GM12878 (cell line): ENCODE measurements at regions not wholly inside any gene's neighbourhood (a gene's known extent, or its start where the extent isn't known, plus 50 kb on each side); places are given as distances from the start of the nearest gene placed in this dataset.

Experiments used
- ATAC-seq: fragments of 200-7000 bp; cut with Tn5 transposase; 3 replicates; pipeline ENCODE4 v1.9.1; 2020; ENCODE audit warnings: mild to moderate bottlenecking, moderate library complexity
- BruUV-seq: library from RNA; stranded (reverse); fragments of 400-500 nt; replicated peaks from 2 replicates; lab custom pipeline; 2021; lab: Mats Ljungman, UMichigan
- CTCF ChIA-PET: fragments of 300-600 bp; sonication (Branson Sonifier 250); formaldehyde crosslinking; extraction: SDS; loops from one replicate; lab custom pipeline; 2021; ENCODE audit warnings: inconsistent platforms; lab: Yijun Ruan, JAX
- POLR2A ChIA-PET: fragments of 350-600 bp; formaldehyde crosslinking; extraction: SDS; loops from one replicate; lab custom pipeline; 2021; ENCODE audit warnings: inconsistent platforms; lab: Charles Lee
- RAD21 ChIA-PET: fragments of 300-600 bp; sonication (Branson Sonifier 250); formaldehyde crosslinking; loops from one replicate; lab custom pipeline; 2023; ENCODE audit warnings: antibody characterized with exemption; ENCODE audit not compliant: unreplicated experiment; lab: Charles Lee
- SMC1A ChIA-PET: fragments of 300-600 bp; sonication (Branson Sonifier 250); formaldehyde crosslinking; loops from one replicate; lab custom pipeline; 2023; ENCODE audit not compliant: unreplicated experiment, uncharacterized antibody; lab: Charles Lee
- DNase-seq: peaks from one replicate; pipeline ENCODE4 v3.0.0-alpha.2; 2011; ENCODE audit warnings: low read depth, low spot score
- FAIRE-seq: peaks from 3 replicates; lab custom pipeline; 2011; peaks lifted over from hg19 to GRCh38; lab: Jason Lieb, UNC
- H2AFZ ChIP-seq: 2 replicates; pipeline ENCODE4 v1.6.0; 2011; ENCODE audit warnings: low read depth, low read length, control low read depth; ENCODE audit not compliant: control insufficient read depth
- H3K27ac ChIP-seq: 2 replicates; pipeline ENCODE4 v1.5.1; 2011; ENCODE audit warnings: control low read depth; ENCODE audit not compliant: control insufficient read depth, insufficient read depth
- H3K27me3 ChIP-seq, 2 experiments: replicated peaks in 1 of 2; 2 replicates each; pipeline versions ENCODE4 v1.6.0 to v1.6.1; 2011; ENCODE audit warnings: low read length in 1 of 2; ENCODE audit not compliant: control insufficient read depth in 2 of 2, insufficient read depth in 2 of 2
- H3K36me3 ChIP-seq, 2 experiments: 2 replicates each; pipeline ENCODE4 v1.5.1; 2011; ENCODE audit warnings: low read length in 1 of 2; ENCODE audit not compliant: control insufficient read depth in 2 of 2, insufficient read depth in 2 of 2
- H3K4me1 ChIP-seq: 2 replicates; pipeline ENCODE4 v1.6.1; 2011; ENCODE audit warnings: mild to moderate bottlenecking, low read length, moderate library complexity, mixed read lengths; ENCODE audit not compliant: control insufficient read depth, insufficient read depth
- H3K4me2 ChIP-seq: 2 replicates; pipeline ENCODE4 v1.6.0; 2011; ENCODE audit warnings: control low read depth; ENCODE audit not compliant: control insufficient read depth, insufficient read depth
- H3K4me3 ChIP-seq: fragments of 200-600 bp; sonication (generic); 2 replicates; pipeline ENCODE4 v1.5.1; 2016
- H3K79me2 ChIP-seq: 2 replicates; pipeline ENCODE4 v1.6.0; 2011; ENCODE audit warnings: low read length; ENCODE audit not compliant: control insufficient read depth, insufficient read depth
- H3K9ac ChIP-seq: 2 replicates; pipeline ENCODE4 v1.8.0; 2011; ENCODE audit warnings: low read length, control low read depth, mixed read lengths; ENCODE audit not compliant: control insufficient read depth, insufficient read depth
- H3K9me3 ChIP-seq: replicated peaks from 3 replicates; pipeline ENCODE4 v1.5.1; 2011; ENCODE audit warnings: mild to moderate bottlenecking, low read length; ENCODE audit not compliant: control insufficient read depth, insufficient read depth
- H4K20me1 ChIP-seq: 2 replicates; pipeline ENCODE4 v1.6.0; 2011; ENCODE audit not compliant: control insufficient read depth, insufficient read depth
- CHD2 ChIP-seq: IDR thresholded peaks from 2 replicates; pipeline ENCODE4 v1.6.1; 2011; ENCODE audit warnings: low read depth, low read length, improper control_type of control experiment, borderline replicate concordance
- CUX1 ChIP-seq: IDR thresholded peaks from 2 replicates; pipeline ENCODE4 v1.6.1; 2012; ENCODE audit warnings: improper control_type of control experiment, low read depth, low read length; ENCODE audit not compliant: insufficient replicate concordance
- EZH2 ChIP-seq: IDR thresholded peaks from 2 replicates; pipeline ENCODE4 v1.6.1; 2012; ENCODE audit warnings: low read depth, mild to moderate bottlenecking, control low read depth, inconsistent platforms, low read length, borderline replicate concordance; ENCODE audit not compliant: control insufficient read depth
- KDM1A ChIP-seq: fragments of 200-600 bp; sonication (generic); IDR thresholded peaks from 2 replicates; pipeline ENCODE4 v1.6.1; 2016; ENCODE audit warnings: borderline replicate concordance
- LARP7 ChIP-seq: fragments of 450-650 bp; IDR thresholded peaks from 2 replicates; pipeline ENCODE4 v1.6.1; 2017; ENCODE audit warnings: mild to moderate bottlenecking
- MEF2A ChIP-seq: IDR thresholded peaks from 2 replicates; pipeline ENCODE4 v1.6.1; 2011; ENCODE audit warnings: low read depth, mild to moderate bottlenecking, low read length, moderate library complexity; ENCODE audit not compliant: insufficient read depth
- MXI1 ChIP-seq: fragments of 150-350 bp; IDR thresholded peaks from 2 replicates; pipeline ENCODE4 v1.6.1; 2011; ENCODE audit warnings: low read depth, mild to moderate bottlenecking, inconsistent platforms, low read length, improper control_type of control experiment
- NBN ChIP-seq: fragments of 450-650 bp; IDR thresholded peaks from 2 replicates; pipeline ENCODE4 v1.6.1; 2016
- NFXL1 ChIP-seq: fragments of 450-650 bp; IDR thresholded peaks from 2 replicates; pipeline ENCODE4 v1.6.1; 2017; ENCODE audit warnings: antibody characterized with exemption, mild to moderate bottlenecking, borderline replicate concordance
- SIX5 ChIP-seq: IDR thresholded peaks from 2 replicates; pipeline ENCODE4 v1.6.1; 2011; ENCODE audit warnings: mild to moderate bottlenecking, low read depth, low read length, moderate library complexity; ENCODE audit not compliant: severe bottlenecking
- USF2 ChIP-seq: IDR thresholded peaks from 2 replicates; pipeline ENCODE4 v1.6.1; 2011; ENCODE audit warnings: low read depth, low read length, improper control_type of control experiment, borderline replicate concordance
- YY1 ChIP-seq: IDR thresholded peaks from 2 replicates; pipeline ENCODE4 v1.6.1; 2011; ENCODE audit warnings: low read depth, mild to moderate bottlenecking, low read length
- WGBS: methylation state at CpG from one replicate; pipeline ENCODE4 v1.1.6; 2016; ENCODE audit warnings: low lambda C conversion rate; ENCODE audit not compliant: insufficient replicate concordance, insufficient coverage; ENCODE audit errors: missing lambda C conversion rate; 5-methylcytosine and 5-hydroxymethylcytosine counted together
- in situ Hi-C: fragments of 300-500 bp; cut with MboI; formaldehyde crosslinking; loops from 9 replicates; pipeline ENCODE4 v1.14.3; 2018; ENCODE audit warnings: mixed read lengths
- intact Hi-C: fragments of 100-400 bp; cut with micrococcal nuclease; formaldehyde crosslinking; loops from one replicate; pipeline ENCODE4 v1.14.2; 2022; ENCODE audit not compliant: unreplicated experiment

GRCh38 chr12:17695495-17695894 lies 394.5 kb downstream of the RERGL start:
- SMC1A ChIA-PET: no interaction called here
- Histone ChIP-seq H3K9ac (no peak overlapping the region), H3K9me3 (no peaks in the 10 kb centered on the region), H3K36me3 (no peaks in the 10 kb centered on the region), H3K4me1 (no peaks in the 10 kb centered on the region), H3K27ac (no peak overlapping the region), H2AFZ (no peak overlapping the region), H3K4me3 (no peak overlapping the region), H4K20me1 (no peaks in the 10 kb centered on the region), H3K4me2 (no peak overlapping the region), H3K27me3 (no peaks in the 10 kb centered on the region), H3K79me2 (no peaks in the 10 kb centered on the region)
- CTCF ChIA-PET: no interaction called here
- ATAC-seq (no peak), FAIRE-seq (no peak), DNase-seq (no peak)
- RAD21 ChIA-PET: no interaction called here
- WGBS: 50% methylated on average over 9 of the region's 9 CpGs
- TF ChIP-seq KDM1A (no peak), MXI1 (no peak), CHD2 (no peak), LARP7 (no peak), EZH2 (no peak), NBN (no peak)
- no TSS peak for BruUV-seq
- POLR2A ChIA-PET: no interaction called here
- in situ Hi-C loops (no loop called here), intact Hi-C loops (no loop called here)

GRCh38 chr12:17691369-17691768 lies 398.6 kb downstream of the RERGL start:
- no peak for TF ChIP-seq USF2
- no peak for TF ChIP-seq YY1
- no peak for TF ChIP-seq SIX5
- TF ChIP-seq NFXL1: no peak
- TF ChIP-seq CUX1: no peak
- no peak for TF ChIP-seq MEF2A
- ChIA-PET SMC1A (no interaction called here), CTCF (interaction anchor here (0.9 kb wide), 1 partner anchor 21 kb away, joined by 4 read pairs; no protein-coding TSS in a partner anchor), RAD21 (no interaction called here), POLR2A (no interaction called here)
- Histone ChIP-seq H3K27me3 (no peaks in the 10 kb centered on the region), H3K36me3 (no peaks in the 10 kb centered on the region), H3K9ac (no peak overlapping the region), H3K79me2 (no peaks in the 10 kb centered on the region), H3K9me3 (no peaks in the 10 kb centered on the region), H3K4me3 (no peak overlapping the region), H2AFZ (no peak overlapping the region), H3K27ac (no peak overlapping the region), H3K4me2 (no peak overlapping the region), H3K4me1 (no peaks in the 10 kb centered on the region), H4K20me1 (no peaks in the 10 kb centered on the region)
- intact Hi-C loops (no loop called here), in situ Hi-C loops (no loop called here)
- FAIRE-seq (no peak), DNase-seq (no peak), ATAC-seq (no peak)
- 0% methylated on average over 2 of the region's 2 CpGs for WGBS
- BruUV-seq: no TSS peak
